HG03469 (cell line): ENCODE measurements at regions not wholly inside any gene's neighbourhood (a gene's known extent, or its start where the extent isn't known, plus 50 kb on each side); places are given as distances from the start of the nearest gene placed in this dataset.
A peak's percentile ranks its signal among the peaks of the same experiment; 100 is the strongest.

Experiments used
- ATAC-seq: cut with Tn5 transposase; IDR thresholded peaks from one replicate; pipeline ENCODE4 v1.9.1; 2021; ENCODE audit warnings: mild to moderate bottlenecking, moderate library complexity, moderate number of reproducible peaks; ENCODE audit not compliant: unreplicated experiment

DNA sequence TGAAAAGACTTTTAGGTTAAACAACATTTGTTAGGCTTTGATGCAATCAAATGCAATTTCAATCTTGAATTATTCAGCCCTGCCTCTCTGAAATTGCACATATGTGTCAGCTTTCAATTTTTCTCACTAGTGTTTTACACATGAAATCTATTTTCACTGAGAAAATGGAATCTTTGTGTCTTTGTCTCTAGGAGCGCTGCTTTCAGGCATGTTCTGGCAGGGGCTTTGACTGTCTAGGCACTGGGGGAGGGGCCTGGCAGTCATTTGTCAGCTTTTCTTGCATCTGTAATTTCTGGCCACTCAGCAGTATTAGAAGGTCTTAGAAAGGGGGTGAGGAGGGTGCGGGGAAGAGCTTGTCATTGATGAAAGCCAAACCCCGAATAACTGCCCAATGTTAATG, 264.4 kb downstream of the PTPRC start:
- no peak for ATAC-seq

DNA sequence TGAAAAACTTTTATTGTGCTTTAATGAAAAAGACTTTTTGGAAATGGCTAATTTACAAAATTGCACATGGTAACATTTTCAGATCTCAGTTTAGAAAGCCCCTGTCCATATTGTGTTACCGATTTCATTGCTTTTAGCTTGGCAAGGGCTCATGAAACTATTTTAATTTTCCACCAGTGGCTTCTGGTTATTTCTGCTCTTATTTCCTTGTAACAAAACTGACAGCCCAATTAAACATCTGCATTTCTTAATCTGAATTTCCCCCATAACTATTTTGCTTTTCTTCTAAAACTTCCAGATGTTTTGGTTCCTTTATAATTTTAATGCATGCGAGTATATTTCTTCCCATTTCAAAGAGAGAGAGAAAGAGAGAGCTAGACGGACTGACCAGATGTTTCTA, 264.8 kb downstream of the PTPRC start:
- ATAC-seq, result no peak

DNA sequence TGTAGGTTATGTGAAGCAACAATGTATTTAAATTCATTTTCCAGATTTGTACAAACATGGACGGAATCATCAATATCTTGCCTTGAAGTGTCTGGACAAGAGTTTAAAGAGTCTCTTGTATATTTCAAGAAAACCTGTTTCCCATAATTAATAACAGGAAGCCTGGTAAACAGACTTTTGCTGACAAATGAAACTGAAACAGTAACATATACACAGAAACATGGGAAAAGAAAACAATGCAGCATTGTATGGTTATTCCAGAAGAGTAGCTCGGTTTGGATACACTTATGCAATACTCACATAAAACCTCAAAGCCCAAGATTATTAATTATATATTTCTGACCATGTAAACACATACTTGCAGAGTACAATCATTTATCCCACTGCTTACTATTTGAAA, 265.5 kb downstream of the PTPRC start:
- ATAC-seq, result no peak

DNA sequence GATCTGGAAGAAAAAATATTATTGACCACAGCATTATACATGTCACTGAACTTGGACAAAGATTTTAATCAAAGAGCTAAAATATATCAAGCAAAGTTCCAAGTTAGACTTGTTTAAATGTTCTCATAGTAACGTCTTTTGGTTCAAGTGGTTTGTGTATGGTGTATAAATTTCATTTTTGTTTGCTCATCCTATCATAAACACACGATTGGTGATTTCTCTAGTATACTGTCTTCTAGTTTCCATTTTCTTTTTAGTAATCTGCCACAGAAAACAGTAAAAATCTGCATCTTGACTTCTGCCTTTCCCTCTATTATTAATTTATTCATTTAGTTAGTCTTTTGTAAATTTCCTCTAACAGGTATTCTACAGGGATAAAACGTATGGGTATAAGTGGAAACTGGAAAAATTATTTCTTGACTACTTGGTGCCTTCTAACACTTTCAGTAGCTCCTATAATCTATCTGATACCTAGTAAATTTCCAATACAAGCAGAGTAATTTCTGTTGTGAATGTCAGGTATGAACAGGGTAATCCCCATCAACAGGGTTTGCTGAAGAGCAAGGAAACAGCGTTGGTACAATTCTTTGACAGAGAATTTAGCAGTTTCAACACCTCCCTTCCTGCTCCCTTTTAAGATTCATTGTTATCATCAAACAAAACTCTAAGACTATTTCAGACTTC, 268.0 kb downstream of the PTPRC start:
- ATAC-seq, result no peak

DNA sequence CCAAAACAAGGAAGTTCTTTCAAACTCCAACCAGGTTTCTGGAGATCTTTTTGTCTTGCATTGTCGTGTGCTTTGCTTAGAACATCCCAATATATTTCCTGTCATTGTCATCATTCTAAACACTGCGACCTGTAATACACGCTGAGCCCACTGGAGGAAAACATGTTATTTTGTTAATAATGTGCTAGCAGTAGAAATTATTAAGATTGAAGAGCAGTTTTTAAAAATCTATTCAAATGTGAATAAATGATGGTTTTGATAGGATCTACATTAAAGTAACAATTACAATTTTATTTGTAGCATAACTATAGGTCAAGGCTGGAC, 268.5 kb downstream of the PTPRC start:
- ATAC-seq, result no peak

DNA sequence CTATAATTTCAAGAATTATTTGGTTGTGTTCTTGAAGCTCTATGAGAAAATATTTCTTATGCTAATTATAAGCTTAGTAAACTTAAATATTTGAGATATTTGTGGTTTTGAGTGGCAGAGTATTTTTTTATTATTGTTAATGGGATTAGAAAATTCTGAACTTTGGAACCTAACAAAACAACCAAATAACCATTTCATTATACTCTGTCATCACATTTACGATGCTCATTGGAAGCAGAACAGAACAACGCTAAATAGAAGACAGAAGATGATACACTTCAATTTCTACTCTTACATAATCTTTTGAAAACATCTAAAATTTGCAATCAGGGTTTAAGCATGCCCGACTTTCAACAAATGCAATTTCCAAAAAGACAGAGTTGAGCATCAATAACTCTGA, 270.2 kb downstream of the PTPRC start:
- no peak for ATAC-seq

DNA sequence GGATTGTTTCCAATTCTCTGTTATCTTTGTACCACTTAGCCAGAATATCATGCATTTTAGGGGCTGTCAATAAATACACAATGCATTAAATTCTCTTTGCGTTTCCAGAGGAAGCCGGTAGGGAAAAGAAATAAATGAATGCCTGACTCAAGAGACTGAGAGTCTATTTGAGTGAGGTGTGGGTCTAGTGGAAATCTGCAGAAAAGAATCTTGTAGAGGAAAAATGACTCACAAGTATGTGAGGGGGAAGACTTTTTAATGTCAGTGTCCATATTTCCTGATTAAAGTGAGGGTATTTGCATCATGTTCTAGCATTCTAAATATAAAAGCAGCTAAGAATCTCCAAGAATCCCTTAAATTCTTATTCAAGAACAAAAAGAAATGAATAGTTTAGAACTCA, 271.1 kb downstream of the PTPRC start:
- ATAC-seq, result no peak

DNA sequence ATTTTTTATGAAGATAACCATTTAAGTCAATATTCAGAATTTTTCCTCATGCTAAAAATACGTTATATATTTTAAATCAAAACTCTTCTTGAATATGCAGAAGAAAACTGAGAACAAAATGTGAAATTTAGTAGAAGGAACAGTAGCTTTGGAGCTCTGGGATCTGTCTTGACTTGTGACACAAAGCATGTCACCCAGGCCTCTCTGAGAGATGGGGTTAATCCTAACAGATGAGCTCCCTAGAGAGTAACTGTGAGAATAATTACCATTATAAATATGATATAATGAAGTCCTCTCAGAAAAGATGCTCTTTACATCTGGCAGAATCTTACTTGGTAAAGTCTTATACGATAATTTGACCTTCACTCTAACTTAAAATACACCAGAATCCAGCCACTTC, 272.0 kb downstream of the PTPRC start:
- no peak for ATAC-seq

DNA sequence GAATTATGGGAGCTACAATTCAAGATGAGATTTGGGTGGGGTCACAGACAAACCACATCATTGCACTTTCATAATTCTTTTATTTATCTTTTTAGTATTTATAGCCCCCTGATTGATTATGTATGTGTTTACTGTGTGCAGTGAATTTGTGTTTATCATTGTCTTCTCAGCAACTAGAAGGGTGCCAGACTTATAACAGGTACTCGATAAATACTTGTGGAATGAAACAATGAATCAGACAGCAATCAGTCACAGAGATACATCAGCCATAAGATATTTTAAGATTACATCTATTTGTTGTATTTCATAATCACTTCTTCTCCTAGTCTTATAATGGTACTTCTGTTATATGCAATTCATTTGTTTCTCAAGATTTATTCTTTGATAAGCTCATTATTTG, 273.2 kb downstream of the PTPRC start:
- ATAC-seq, result no peak

DNA sequence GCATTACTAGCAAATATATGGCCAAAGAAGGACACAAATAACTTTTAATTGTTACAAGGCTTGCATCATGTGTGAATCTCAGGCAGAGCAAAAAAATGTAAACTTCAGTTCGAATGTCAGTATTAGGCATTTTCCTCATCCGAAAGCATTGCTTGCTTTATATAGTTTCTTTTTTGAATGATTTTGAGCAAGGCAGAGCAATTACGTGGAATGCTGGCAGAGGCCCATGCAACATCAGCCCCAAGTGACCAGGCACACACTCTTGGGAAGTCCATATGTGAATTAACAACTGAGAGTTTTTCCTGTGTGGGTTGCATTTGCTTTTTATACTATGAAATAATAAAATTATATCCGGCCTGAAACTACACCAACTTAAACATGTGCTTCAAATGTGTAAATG, 274.8 kb downstream of the PTPRC start:
- ATAC-seq, result no peak

DNA sequence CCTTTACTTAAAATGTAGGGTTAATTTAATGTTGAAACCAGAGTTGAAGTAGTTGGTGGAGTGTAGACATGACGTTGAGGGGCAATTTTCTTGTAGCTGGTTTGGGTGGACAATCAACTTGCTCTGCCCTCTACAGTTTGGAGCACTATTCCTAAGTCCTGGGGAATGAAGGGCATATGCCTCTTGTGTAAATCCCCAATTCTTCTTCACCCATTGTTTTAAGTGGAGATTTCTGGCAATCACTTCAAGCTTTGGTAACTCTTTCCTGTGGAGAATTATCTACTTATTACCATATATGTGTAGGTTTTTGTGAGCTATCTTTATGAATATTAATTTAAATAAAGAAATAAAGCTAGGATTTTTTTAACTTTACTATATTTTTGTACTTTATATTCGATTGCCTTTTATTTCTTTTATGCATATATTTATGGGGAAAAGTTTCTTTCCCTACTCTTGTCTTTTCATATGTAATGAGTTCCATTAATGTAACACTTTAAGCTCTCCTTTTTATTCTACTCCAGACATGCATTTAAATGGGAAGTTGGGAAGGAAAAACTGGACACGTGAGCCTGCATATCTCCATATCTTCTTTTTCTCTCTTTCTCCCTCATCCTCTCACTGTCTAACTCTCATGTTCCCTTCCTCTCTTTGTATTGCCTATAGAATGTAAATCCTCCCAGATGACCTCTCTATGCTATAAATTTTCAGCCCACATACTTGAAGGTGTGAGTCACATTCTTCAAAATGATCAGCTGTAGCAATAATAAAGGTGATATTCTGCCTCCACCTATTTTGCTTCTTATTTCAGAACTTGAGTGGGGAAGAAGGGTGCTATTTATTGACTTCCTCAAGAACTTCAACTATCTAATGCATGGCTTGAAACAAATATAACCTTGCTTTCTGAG, 276.7 kb downstream of the PTPRC start:
- no peak for ATAC-seq

DNA sequence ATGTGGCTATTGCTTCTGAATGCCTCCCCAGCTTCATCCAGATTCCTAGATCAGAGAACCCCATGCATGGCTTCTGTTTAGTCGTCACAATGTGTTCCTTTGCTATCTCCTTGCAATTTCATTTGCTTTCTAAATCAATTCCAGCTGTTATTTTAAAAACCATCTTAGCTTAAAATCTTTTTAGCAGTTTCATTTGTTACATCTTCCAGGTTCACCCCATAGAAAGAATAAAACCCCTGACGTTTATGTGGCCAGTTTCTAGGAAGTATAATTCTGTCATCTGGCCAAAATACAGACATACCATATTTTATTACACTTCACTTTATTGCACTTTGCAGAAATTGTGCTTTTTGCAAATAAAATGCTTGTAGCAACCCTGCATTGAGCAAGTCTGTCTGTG, 278.4 kb downstream of the PTPRC start:
- no peak for ATAC-seq

DNA sequence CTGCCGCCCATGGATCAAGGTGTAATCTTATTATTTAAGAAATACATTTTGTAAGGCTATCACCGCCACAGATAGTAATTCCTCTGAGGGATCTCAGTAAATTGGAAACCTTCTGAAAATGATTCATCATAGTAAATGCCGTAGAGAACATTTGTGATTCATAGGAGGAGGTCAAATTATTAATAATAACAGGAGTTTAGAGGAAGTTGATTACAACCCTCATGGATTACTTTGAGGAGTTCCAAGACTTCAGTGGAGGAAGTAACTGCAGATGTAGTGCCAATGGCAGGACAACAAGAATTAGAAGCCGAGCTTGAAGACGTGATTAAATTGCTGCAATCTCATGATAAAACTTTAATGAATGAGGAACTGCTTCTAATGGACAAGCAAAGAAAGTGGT, 280.1 kb downstream of the PTPRC start:
- no peak for ATAC-seq

DNA sequence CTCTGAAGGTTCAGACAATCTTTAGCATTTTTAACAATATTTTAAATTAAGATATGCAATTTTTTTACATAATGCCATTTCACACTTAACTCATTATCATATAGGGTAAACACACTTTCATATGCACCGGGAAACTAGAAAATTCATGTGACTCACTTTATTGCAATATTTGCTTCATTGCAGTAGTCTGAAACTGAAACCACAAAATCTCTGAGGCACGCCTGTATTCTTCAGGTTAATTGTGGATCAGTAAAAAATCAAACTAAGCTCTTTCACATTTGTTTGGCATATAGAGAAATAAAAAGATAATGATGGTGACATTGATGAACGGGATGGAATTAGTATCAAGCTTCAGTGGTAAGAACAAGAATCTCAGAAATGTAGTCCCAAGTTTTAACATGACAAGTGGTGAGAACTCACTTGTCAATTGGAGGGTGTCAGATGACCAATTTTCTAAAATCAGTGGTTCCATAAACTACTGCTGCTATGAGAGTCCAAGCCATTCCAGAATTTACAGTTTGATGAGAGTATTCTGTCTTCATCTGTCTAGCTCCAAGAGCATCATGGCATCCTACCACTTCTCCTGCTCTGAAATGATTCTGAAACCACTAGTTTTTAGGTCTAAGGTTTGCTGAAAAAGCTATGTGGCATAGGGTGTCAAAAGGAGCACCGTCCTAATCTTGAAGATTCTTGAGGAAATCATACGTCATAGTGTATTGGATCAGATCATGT, 281.0 kb downstream of the PTPRC start:
- peak; percentile 50 for ATAC-seq

DNA sequence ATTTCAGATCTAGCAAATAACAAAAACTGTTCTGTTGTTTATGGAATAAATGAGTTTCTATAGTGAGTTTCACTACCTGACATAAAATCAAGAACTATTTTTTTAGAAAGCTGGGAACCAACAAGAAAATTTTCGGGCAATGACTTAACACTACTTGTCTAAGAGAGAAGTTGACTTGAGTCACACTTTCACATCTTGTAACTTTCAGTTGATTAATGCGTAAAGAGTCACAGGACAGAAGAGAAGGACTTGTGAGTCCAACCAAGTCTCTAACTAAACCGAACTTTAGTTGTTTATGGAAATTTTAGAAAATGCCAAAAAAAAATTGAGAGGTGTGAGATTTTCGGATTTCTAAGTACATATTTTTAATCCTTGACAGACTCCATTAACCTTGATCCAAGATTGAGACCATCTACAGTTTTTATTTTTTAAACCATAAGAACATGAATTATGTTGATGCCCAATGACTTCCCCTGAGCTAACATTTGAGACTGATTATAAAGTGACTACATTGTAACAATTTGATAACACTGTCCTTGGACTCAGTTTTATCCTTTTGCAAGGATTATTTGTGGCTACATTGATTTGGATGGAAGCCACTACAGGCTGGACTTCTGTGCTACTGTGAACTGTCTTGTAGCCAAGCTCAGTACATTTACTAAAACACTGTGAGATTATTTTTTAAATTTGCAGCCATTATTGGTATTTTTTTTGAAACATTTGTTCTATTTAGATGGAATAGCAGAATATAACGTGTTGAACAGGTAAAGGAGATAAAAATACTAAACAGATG, 284.0 kb downstream of the PTPRC start:
- ATAC-seq, result peak; percentile 50

DNA sequence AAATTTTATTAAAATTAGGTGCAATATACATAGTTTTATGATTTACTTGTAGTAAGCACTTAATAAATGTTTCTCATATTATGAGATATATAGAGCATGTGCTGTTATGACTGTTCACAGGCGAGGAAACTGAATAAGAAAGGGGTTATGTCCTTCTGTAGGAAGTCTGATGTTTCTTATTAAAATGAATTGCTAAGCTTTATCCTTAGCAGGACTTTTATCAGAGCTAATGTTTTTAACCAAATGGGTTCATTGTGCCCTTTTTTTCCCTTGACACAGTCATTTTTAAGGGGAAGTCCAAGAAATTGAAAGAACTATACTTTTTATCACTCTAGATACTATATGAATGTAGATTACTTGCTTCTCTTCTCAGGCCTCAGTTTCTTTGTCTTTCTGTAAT, 285.2 kb downstream of the PTPRC start:
- ATAC-seq, result no peak

DNA sequence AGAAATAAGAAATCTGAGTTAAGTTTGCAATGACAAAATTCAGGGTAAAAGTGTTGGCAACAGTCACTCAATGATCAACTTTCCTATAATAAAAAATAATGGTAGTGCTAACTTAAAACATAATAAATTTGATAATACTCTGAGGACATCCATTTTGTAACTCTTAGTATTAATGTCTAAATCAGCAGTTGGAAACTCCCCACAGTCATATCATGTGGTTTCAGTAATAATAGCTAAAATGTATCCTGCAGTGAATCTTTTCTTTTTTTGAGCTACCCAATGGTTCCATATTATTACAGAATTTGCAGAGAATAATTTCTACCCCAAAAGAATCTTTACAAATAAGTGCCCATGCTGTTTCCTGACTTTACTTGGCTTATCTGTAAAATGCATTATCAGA, 286.7 kb downstream of the PTPRC start:
- ATAC-seq, result no peak

DNA sequence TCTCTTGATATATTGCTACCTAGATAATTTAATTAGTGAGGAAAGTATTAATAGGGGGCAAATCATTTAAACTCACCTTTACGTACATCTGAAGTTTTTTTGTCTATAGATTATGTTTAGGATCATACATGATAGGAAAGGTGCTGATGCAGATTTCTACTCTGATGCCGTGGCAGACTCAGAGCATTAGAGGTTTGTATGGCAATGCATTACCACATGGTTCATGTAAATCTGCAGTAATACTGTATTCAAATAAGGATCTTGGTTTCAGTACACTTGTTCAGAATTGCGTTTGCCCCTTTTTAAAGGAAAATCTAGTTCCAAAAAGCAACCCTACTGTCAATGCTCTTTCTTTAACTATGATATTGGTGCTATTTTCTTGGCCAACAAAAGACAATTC, 288.3 kb downstream of the PTPRC start:
- ATAC-seq, result no peak

DNA sequence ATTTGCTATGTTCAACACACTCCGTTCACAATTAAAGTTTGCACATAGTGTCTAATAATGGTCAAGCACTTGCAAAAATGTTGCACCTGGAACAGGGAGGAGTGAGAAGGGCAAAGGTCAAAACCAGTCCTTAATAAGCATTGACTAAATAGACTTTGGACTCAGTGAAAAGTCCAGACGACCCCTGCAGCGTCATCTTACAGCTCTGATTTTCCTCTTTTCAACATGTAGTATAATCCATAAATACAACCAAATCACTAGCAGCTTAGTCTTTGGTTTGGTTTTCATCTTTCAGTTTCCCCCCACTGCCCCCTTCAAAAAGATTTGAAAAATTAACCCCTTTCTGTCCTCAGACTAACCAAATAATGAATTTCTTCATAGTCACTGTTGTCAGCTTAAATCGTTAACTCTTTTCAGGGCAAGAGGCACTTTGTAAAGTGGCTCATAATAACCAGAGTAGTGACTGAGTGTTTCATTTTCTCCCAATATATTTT, 290.3 kb downstream of the PTPRC start:
- no peak for ATAC-seq

DNA sequence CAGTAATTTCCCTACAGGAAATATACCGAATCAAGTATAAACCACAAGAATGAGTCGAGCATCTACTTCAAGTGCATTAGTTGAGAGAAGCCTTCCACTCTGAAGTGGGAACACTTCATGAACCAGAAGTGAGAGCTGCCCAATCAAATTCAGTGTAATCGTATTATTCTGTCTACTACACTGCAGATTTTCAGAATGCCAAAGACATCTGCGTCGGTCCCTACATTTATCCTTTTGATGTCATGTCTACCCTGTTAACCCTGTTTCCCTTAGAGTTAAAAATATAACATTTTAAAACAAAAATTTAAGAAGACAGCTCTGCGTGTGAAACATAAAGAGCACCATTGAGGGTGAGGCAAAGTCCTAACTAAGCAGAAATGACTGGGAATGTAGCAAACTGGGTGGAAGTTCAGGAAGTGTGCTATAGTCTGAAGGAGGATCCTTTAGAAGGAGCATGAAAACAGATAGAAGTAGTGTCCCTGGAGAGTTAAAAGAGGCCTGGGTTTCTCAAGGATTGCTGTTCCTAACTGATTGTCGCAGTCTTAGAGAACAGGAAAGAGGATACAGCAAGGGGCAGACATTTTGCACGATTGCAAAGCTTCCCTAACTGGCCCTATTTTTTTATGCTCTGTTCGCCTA, 291.2 kb downstream of the PTPRC start:
- peak; percentile 52 for ATAC-seq
